A172 (cell line): ENCODE measurements at regions not wholly inside any gene's neighbourhood (a gene's known extent, or its start where the extent isn't known, plus 50 kb on each side); places are given as distances from the start of the nearest gene placed in this dataset.
"Not testable (repeated sequence)": the region's sequence is repeated elsewhere in the genome, so short reads cannot be mapped to it uniquely, and the experiment has no call there.

Experiments used
- DNase-seq: peaks from one replicate; pipeline ENCODE4 v3.0.0-alpha.2; 2015; ENCODE audit warnings: low spot score

DNA sequence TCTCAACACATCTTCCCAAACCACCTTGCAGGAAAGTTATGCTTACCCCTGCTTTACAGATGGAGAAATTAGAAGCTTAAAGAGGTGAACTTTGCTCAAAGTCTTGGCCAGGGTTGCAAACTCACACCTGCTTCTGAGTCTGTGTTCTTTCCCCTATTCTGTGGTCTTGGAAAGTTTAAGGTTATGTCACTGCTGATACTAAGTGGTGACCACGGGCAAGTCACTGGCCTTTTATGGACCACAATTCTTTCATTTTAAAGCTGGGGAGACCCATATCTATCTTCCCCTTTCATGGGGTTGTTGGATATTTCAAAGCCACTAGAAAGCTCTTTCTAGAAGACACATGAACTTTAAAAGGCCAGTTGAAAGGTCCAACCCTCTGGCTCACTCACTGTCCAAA lies 95.4 kb upstream of the KLF4 start:
- no peak for DNase-seq

DNA sequence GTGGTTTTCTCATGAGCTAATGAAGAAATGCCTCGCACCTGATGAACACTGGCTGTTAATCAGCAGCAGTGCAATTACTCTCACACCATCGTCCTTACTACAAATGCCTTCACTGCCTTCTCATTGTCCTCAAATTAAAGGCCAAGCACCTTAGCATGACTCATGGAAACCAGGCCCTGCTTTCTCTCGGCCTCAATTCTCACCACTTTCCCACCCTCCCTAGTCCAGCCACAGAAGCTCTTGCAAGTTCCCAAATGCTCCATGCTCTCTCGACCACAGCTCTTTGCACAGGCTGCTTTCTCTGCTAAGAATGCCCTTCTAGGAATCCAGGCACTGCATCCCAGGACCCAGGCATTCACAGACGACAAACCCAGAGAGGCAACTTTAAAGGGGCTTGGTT lies 94.6 kb upstream of the KLF4 start:
- DNase-seq, result no peak

DNA sequence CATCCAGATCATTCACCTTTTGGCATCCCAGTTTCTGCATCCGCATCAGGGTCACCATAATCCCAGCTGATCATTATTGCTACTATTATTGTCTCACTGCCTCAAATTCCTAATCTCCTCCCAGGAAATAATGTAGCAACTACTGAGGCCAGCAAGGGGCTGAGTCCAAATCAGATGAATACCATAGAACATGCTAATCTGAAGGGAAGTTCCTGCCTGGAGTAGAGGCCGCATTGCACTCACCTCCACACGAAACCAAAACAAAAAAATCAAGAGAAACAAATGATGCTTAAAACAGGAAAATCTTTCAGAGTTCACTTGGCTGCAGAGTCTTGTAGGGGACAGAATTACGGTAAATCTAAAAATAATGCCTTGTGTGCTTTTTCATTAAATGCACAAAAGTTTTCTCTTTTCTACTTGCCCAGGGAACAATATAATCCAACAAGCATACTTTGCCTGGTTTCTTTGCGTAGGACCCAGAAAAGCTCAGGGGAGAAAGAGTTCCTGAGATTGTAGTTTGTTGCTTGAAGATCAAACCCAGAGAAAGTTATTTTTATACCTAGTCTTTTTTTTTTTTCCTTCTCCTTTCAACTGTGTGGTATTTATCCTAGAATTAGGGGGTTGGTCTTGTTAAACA lies 87.7 kb upstream of the KLF4 start:
- DNase-seq, result no peak

DNA sequence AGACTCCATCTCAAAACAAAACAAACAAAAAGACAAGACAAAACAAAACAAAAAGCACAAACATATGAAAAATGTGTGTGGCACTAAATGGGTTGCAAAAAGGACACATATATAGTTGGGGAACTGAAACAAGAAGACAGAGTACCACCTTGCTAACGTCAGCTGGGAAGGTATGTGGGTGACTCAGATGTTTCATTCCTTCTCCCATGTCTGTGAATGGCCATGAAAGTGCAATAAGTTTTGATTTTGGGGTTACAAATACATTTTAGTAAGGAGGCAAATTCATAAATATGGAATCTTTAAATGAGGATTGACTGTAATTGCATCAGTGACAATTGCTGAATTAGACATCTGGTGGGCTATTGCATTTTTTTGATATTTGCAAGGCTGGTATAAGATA lies 81.6 kb upstream of the KLF4 start:
- DNase-seq, result no peak

DNA sequence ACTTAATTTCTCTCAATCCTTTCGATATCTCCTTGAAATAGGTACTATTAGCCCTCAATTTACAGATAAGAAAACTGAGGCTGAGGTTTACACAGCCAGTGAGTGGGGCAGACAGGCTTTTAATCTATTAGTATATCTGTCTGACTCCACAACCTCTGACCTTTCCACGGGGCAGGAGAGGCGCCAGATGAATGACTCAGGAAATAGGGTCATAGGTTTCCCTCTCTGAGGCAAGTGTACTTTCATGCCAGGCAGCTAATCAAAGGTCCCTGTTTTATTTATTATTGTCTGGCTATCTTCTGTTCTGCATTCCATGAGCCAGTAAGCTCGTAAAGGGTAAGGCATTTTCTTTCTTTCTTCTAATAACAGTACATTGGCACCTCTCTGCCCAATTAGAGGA lies 79.6 kb upstream of the KLF4 start:
- DNase-seq, result no peak

DNA sequence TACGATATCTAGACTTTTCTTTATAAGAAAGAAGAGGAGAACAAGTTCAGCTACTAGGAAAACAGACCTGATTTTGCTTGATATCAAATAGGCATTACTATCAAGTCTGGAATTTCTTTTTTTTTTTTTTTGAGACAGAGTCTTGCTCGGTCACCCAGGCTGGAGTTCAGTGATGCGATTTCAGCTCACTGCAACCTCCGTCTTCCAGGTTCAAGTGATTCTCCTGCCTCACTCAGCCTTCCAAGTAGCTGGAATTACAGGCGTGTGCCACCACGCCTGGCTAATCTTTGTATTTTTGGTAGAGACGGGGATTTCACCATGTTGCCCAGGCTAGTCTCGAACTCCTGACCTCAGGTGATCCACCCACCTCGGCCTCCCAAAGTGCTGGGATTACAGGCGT lies 78.8 kb upstream of the KLF4 start:
- DNase-seq, result not testable (repeated sequence)

DNA sequence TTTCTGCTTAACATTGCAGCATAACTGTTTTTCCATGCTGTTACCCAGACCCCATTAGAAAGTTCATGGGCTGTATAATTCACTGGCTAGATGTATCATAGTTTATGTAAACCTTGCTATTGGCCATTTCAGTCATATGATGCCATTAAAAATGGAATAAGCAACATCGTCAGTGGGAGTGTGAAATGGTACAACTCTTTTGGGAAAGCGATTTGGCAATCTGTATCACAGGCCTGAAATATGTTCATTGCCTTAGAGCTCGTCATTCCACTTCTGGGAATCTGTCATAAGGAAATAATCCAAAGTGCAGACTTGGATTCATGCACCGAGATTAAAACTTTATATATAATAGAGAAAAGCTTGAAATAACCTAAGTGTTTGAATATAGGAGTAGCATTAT lies 77.9 kb upstream of the KLF4 start:
- DNase-seq, result no peak

DNA sequence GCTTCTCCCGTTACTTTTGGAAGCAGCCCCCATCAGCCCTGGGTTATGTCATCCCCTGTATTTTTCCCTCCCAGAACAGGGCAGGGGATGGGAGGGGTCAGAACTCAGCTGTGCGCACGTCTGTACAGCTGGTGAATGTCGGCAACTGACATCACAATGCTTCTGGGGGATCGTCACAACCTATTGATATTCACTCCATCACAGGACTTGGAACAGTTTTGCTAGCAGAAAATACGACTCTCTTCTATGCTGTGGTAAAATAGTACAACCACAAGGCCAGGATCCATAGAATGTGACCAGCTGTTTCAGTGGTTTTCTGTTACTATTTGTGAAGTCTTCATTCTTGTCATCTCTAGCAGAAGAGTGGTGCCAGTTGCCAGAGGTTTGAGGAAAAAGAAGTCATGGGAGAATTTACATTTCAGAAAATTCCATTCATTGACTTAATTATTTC lies 77.1 kb upstream of the KLF4 start:
- DNase-seq, result no peak

DNA sequence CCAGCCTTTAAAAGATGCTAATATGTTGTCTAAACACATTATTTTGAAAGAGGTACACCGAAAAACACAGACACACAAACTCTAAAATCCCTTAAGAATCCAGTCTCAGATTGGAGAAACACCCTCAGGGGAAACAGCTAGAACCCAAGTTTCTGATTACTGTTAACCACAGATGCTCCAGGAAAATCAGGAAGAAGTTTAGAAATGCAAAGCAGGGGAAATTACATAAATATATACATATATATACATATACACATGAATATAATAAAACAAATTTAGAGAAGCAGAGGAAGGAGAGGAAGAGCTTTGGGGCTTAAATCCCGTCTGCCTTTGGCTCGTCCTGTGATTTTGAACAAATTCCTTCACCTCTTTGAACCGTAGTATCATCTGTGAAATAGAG lies 73.2 kb upstream of the KLF4 start:
- DNase-seq, result no peak

DNA sequence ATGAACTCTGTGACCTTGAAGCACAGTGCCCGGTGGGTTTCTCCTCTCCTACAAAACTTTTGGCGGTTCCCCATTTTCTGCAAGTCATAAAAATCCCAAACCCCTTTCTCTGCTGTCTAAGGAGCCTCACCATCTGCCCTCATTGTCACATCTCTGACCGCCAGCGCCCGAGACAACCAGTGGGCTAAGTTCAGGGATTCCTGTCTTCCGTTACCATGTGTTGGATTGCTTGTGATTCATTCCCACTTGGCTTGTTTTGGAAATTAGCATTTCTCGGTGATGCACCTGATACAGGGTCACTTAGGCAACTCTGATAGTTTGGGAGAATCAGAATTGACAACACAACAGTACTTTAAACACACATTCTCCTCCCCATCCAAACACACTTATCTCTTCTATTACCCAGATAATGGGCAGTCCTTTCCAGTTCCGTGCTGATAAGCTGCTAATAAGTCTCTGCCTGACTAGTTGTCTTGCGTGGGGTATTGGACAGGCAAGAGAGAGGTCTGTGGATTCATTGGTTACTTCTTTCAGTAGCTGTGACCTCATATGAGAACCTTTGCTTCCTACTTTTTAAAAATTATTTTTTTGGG lies 70.0 kb upstream of the KLF4 start:
- no peak for DNase-seq

DNA sequence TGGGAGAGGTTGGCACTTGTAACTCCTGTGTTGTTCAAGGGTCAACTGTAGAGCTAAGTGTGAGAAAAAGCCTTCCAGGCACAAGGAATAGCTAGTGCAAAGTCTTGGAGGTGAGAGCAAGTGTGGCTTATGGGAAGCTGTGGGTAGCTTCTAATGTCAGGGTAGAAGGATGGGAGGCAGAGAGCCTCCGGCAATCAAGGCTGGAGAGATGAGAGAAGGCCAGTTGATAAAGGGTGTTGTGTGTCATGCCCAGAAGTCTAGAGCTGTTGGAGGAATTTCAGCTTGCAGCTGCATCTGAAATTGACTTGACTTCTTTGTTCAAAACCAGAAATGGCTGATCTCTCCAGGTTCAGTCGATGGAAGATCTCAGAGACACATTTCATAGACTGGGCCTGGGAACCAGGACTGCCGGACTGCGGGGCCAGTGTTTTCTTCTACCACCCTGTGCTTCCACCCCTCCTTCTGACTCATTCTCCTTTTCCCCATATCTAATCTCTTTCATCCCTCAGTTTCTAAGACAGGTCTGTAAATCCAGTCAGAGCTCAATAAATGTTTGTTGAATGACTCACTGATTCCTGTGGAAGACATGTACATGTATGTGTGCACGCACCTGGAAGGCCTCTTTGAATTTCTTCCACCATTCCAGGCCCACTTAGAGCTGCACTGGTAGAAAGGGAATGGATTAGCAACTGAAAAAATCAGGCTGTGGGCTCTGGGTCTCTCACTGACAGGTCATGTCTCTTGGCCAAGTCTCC lies 67.8 kb upstream of the KLF4 start:
- peak; percentile 63 for DNase-seq

DNA sequence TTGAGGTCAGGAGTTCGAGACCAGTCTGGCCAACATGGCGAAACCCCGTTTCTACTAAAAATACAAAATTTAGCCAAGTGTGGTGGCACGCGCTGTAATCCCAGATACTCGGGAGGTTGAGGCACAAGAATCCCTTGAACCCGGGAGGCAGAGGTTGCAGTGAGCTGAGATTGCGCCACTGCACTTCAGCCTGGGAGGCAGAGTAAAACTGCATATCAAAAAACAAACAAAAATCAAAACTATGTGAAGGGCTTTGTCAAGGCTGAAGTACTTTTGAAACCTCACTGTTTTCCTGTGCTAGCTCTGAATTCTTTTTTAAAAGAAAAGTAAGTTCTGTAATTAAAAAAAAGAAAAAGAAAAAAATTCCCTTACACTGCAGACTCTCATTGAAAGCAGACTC lies 65.1 kb upstream of the KLF4 start:
- no peak for DNase-seq

DNA sequence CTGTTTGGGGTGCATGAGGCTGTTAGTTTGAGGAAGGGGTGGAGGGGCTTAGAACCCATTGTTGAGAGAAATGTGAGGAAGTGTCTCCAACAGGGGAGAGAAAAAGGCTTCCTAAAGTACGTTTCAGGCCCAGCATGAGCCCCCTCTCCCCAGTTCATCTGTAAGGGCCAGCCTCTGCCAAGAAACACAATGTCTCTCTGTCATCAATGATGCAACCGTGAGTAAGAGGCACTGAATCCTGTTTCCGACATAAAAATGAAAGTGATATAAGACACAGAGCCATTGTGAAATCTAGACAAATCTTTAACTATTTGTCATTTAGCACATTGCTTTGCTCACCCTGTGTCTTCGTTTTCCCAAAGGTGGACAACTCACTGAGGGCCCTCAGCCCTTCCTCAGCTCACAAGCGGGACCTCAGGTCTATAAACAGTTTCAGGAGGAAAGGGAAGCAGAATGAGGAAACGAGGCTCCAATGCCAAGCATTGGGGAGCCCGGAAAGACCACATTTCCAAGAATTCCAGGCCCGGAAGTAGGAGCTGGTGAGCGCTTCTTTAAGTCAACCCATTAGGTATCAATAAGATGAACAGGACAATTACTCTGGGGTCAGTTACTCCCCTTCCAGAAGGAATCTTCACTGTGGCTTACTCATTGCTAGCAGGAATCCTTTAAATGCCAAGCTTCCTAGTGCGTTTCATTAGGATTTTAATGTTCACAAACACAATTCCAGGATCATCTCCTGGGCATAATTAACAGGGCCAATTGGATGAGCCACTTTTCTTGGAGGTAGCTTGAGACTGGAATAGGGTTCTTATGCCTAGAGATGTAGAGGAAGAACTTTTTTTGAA lies 59.0 kb upstream of the KLF4 start:
- peak; percentile 87 for DNase-seq

DNA sequence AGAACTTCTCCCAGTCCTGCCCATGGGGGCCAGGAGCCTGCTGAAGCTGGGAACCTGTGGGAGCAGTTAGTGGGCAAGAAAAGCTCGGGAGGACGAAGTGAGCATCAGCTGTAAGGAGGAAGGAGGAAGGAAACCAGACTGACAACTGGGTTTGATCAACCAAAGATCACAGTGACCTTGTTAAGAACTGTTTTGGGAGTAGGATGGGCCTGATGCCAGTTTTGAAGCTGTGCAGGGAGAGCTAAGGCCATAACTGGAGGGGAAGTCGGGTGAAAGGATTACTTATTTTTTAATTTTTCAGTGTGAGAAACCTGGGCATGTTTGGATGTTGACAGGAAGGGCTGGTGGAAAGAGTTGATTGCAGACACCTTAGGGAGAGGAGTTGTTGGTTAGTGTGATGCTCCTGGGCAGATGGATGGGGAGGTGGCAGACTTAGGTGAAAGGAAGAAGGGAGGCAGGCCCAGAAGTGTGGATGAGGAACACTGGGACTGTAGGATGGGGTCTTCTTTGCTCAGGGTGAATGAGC lies 58.3 kb upstream of the KLF4 start:
- peak; percentile 10 for DNase-seq

DNA sequence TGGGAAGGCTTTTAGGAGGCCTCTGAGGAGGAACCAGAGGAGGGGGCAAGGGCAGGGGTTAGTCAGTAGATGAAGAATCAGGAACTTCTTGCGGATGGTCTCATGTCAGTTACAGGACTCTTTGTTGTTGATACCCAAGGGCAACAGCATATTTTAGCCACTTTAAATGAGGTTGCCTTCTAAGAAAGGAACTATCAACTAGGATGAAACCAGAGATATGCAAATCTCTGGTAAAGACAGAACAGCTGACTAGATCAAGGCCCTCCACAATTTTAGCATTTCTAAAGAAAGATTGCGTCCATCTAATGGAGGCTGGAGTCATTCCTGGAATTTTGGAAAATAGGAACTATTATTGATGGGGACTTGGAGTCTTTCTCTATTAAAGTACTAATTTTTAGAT lies 57.7 kb upstream of the KLF4 start:
- DNase-seq, result no peak

DNA sequence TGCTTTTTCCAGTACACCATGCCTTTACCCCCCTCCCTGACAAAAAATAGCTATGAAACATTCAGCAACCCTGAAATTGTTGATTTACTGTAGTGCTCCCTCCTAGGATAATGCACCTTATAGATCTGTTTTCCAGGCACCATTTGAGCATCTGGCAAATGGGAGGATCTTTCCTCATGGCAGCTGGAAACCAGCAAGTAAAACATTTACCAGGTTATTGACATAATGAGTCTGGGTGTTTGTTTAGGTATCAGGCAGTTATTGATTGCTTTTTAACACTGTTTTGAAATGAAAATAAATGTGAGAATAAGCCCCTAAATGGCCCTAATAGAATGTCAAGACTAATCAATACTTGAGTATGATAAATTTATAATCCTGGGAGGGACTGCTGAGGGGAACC lies 57.3 kb upstream of the KLF4 start:
- DNase-seq, result no peak

DNA sequence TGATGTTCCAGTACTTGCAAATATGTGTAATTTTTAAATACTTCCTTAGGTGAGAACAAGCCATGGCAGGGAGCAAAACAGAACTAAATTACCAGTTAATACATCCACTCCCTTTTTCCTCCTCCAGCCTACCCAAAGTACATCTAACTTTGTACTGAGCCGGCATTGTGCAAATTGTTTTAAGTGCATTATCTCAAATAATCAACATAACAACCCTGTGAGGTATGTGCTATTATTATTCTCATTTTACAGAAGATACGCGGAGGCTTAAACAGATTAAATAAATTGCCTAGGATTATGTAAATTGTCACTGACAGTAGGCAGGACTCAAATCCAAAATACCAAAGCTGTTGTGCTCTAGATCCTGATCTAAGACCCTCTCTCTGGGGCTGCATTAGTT lies 55.5 kb upstream of the KLF4 start:
- no peak for DNase-seq

DNA sequence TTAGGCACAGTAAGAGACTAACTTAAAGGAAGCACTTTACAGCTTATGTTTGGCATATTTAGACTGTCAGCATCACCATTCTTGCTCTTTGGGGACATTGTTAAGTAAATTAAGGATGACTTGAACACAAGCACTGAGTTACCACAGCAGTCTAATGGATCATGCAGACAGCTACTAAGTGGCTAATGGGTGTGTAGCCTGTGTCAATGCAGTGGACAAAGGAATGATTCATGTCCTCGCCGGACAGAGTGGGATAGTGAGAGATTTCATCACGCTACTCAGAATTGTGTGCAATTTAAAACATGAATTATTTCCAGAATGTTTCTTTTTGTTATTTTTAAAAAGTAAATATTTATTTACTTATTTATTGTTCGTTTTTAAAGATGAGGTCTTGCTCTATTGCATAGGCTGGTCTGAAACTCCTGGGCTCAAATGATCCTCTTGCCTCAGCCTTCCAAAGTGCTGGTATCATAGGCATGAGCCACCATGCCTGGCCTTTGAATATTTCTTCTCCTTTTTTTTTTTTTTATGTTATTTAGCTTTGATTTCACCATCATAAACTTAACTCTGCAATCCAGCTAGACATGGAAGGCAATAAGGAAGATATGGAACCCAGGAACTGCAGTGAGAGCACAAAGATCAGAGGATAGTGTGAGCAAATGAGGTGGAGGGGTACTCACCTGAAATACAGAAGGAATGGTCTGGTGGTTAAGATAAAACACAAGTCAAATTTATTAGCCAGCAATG lies 53.0 kb upstream of the KLF4 start:
- no peak for DNase-seq

DNA sequence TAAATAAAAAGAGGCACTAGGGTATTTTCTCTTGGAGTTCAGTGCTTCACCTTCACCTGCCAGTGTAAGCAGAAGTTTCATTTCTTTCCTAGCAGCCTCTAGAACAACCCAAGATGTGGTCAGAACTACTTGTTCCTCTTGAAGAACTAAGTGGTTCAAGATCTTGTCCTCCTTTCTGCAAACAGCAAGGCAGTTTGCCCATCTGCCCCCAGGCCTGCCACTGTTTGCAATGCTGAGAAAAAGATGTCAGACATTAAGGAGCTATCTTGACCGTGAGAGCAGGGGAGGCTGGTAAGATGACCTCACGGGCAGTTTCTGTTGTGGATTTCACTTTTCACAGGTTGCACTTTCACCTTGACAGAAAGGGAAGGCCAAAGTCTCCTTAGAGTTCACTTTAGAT lies 52.0 kb upstream of the KLF4 start:
- no peak for DNase-seq

DNA sequence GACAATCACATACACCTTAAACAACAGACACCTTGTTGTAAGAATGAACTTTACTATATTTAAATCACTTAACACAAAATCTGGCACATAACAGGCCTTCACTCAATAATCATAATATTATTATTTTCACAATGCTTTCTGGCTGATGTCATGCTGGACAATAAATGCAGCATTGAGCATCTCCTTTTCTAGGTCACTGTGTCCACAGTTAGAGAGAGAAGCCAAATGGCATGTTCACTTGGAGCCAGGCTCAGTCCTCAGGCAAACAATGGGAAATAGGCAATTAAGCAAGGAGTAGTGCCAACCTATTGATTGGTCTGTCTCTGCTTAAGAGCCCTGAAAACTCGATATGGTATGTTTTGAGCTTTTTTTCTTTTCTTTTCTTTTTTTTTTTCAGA lies 50.6 kb upstream of the KLF4 start:
- no peak for DNase-seq

DNA sequence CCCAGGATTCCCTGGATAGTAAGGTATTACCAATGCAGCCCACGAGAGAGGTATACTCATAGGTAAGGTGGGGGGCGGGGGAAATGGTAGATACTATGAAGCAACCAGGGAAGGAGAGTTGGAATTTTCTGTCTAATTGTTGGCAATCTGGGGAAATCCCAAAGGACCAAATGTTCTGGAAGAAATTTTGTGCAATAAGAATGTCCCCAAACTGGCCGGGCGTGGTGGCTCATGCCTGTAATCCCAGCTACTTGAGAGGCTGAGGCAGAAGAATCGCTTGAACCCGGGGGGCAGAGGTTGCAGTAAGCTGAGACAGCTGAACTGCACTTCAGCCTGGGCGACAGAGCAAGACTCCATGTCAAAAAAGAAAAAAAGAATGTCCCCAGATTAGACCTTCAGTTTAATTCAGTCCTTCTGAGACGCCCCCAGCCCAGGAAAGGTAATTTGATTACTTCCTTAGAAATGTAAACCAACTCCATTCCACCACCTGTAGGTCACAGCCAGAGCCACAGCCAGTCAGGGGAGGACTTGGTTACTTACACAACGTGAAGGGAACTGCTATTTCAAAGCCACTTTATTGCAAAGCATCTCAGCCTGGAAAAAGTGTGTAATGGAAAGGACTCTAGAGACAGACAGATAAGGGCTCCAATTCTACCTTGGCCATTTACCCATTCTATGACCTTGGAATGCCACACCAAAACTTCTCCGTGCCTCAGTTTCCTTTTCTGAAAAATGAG lies 50.0 kb upstream of the KLF4 start:
- no peak for DNase-seq
